NCI-H1436 (cell line): ENCODE measurements at regions not wholly inside any gene's neighbourhood (a gene's known extent, or its start where the extent isn't known, plus 50 kb on each side); places are given as distances from the start of the nearest gene placed in this dataset.
"Not testable (repeated sequence)": the region's sequence is repeated elsewhere in the genome, so short reads cannot be mapped to it uniquely, and the experiment has no call there.

Experiments used
- DNase-seq: peaks from one replicate; lab custom pipeline; 2025; lab: John Stamatoyannopoulos, UW

DNA sequence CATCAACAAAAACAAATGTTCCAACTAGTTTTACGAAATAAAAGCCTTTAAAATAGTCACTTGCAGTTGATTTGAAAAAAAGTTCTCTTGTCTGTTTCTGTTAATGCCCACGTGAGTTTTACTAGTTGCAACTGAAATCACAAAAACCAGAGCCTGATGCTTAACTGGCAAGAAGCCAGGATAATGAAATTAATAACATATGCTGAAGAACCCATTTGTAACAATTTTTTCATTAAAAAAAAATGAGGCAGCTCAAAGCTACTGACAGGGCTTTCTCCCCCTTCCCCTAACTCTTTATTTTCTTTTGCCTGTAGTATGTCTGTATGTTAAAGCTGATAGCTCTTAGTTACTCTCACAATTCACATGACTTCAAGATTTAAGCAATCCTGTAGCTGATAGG lies 132.7 kb upstream of the EYA4 start:
- no peak for DNase-seq

DNA sequence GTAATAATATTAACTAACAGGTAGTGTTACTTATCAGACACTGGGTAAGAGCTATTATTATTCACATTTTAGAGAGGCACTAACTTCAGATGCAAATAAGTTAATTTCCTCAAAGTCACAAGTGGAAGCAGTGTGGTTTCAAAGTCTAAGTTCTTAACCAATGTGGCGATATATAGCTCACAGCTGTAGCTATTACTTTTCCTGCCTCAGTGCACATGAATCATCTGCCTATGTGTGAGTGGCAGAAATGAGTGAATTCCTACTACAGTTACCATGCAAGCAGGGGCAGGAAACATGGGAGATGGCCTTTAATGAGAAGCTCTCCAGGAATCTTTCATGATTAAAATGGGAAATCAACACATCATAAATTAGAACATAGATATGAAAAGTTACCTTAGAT lies 126.2 kb upstream of the EYA4 start:
- no peak for DNase-seq

DNA sequence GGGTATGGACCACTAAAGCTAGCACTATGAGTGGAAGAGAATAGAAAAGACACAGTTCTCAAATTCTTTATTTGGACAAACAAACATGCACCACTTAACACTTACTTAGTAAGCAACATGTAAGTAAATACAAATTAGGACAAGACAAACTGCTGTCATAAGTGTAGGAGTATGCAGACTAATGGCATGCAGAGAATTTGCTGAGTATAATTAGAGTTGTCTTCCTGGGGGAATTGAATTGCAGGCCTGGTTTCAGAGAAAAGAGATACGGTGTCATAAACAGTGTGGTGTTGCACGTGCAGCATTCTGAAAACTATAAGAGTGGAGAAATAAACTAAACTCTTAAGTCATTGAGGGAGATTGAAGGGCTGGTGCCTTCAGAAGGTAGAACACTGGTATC lies 125.2 kb upstream of the EYA4 start:
- no peak for DNase-seq

DNA sequence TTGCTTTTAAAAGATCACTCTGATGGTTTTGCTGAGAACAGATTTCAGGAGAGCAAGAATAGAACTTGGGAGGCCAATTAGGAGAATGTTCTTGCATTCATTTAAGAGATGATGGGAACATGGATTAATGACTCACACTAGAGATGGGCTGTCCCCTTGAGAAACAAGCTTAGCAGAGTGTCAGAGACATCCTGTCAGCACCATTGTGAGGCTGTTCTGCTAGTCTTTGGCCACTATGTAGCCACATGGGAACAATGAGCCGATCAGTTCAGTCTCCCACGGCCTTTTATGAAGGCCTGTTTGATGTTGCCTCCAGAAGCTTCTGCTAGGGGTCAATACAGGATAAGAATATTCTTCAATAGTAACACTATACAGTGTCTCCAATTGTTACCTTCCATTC lies 113.0 kb upstream of the EYA4 start:
- no peak for DNase-seq

DNA sequence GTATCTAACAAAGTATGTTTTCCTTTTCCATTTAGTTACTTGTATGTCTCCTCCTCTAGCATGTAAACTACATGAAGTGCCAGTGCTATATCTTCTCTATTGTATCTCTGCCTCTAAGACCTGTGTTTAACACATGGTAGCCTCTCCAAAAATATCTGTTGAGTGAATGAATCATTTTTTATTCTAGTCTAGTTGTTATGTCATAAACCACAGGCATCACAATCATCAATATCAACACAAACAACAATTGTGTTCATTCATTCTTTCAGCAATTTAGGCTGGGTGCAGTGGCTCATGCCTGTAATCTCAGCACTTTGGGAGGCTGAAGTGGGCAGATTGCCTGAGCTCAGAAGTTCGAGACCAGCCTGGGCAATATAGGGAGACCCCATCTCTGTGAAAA lies 111.6 kb upstream of the EYA4 start:
- no peak for DNase-seq

DNA sequence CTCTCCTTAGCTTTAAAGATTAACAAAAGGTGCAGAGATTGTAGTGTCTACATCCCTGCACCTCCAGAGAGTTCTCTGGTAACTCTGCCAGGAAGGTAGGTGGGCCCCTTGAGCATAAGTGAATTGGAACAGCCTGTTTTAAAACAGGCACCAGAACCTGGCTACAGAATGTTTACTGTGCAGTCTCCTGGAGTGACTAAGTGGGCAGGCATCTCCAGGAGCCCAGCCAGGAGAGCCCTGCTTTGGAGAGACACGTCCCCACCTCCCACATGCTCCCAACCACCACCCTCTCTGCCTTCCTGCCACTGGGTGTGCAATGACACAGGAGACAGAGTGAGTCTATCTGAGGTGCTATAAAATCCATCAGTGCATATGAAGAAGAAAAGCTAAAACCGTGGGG lies 110.3 kb upstream of the EYA4 start:
- no peak for DNase-seq

DNA sequence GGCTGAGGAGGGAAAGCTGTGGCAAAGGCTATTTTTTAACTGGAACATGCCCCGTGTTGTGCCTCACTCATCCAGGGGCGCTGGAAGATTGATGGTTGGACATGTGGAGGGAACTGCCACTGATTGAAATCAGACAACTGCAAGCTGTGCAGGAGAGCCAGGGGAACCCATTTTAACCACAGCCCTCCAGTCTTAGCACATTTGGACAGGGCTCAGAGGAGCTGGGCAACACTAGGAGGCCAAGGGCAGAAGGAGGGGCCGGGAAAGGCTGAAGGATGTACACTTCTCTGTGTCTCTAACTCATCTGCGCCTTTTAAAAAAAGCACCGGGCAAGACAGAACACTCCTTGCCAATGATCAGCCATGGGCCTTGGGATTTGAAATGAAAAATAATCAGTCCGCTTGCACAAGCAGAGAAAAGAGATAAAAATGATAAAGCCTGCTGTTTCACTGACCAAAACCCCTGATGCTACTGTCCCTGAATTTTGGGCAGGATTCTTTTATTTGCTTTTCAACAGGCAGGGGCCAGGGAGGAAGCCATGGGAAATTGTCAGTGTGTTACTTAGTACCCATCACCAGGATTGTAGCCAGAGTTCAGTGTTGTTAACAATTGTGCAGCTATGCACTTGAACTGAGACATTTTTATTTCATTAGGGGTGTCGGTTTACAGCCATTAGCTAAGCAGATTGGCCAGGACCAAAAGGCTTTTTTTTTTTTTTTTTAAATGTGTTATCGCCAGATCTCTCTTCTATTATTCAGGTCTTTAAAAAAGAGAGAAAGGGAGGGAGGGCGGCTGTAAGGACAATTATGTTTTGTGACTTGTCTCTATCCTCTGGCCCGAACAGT lies 109.3 kb upstream of the EYA4 start:
- DNase-seq = peak; percentile 29

DNA sequence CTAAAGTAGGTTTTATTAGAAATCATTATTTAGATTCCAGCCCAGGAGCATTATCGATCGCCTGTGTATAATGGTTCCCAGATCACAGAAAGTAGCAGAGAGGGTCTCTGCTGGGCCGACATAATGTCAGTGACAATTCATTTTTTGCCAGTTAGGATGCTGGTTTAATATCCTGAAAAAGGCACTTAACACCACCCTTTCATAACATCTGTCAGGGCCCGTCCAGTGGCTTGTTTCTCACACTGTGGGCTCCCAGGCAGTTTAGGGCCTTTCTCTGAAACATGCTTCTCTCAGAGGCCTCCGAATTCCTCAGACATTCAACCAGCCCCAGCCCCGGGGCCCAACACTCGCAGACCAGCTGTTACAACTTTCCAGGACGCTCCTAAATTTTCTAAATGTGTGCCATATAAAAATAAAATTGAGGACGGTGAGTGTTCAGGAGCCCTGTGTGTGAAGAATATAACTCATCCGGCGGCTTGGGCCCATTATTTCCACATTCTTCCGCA lies 108.6 kb upstream of the EYA4 start:
- no peak for DNase-seq

DNA sequence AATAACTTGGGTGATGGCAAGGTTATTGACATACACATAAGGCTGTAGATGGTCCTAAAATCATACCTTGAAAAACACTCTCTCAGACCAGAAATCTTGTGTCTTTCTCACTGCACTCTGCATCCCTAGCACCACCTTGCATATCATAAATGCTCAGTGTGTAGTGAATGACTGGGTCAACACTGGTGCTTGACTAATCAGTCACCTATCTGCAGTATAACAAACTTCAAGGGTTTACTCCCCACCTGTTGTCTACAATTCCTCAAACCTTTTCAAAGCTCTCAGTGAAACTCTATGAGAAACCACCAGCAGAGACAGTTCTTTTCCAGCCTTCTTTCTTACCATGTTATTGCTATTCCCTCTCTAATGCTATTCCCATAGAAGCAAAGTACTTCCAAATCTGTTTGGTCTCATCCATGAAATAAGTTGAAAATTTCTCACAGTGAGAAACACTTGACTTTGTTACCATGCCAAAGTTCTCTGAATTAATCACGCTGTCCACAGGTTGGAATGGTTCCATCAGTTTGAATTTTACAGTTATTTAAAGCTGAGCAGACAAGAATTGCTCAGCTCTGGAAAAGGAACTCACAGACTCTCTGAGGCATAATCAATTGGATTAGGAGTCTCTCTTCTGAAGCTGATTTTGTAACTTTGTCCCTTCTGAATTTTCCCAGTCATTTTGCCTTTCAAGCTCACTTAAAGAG lies 104.8 kb upstream of the EYA4 start:
- DNase-seq = no peak

DNA sequence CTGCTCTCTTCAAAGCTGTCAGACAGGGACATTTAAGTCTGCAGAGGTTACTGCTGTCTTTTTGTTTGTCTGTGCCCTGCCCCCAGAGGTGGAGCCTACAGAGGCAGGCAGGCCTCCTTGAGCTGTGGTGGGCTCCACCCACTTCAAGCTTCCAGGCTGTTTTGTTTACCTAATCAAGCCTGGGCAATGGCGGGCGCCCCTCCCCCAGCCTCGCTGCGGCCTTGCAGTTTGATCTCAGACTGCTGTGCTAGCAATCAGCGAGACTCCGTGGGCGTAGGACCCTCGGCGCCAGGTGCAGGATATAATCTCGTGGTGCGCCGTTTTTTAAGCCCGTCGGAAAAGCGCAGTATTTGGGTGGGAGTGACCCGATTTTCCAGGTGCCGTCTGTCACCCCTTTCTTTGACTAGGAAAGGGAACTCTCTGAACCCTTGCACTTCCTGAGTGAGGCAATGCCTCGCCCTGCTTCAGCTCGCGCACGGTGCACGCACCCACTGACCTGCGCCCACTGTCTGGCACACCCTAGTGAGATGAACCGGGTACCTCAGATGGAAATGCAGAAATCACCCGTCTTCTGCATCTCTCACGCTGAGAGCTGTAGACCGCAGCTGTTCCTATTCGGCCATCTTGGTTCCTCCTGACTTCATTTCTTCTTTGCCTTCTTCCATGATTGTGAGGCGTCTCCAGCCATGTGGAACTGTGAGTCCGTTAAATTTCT lies 93.5 kb upstream of the EYA4 start:
- not testable (repeated sequence) for DNase-seq

DNA sequence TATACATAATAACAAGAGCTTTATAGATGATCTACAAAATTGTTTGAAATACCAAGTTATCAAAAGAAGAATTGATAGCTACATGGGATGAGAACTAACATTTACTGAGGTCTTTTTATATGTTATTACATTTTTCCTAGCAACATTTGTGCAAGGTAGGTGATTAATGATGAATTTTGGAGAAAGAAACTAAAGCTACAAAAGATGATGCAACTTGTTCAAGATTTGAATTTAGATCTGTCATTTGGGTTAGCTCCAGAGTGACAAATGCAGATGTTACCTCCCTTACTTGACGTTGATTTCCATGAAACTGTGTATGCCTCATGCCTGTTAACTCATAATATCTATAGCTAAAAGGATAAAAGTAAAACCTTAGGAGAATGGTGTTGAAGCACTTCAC lies 84.5 kb upstream of the EYA4 start:
- DNase-seq = no peak

DNA sequence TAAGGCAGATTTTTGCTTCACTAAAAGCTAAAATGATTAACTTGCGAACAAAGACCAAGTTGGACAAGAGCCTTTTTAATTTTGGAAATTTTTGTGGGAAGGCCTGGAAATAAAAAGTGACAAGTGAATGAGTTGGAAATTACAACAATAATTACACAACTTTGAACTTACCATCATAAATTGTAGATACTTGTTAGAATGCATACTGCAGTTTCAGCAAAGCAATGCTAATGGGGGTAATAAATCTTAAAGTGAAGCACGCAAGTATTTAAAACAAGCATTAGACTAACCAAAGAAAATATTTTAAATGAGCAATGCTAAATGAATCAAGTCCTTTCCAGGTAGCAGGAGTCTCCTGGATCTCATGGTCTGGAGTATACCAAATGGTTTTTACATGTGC lies 83.2 kb upstream of the EYA4 start:
- DNase-seq = no peak

DNA sequence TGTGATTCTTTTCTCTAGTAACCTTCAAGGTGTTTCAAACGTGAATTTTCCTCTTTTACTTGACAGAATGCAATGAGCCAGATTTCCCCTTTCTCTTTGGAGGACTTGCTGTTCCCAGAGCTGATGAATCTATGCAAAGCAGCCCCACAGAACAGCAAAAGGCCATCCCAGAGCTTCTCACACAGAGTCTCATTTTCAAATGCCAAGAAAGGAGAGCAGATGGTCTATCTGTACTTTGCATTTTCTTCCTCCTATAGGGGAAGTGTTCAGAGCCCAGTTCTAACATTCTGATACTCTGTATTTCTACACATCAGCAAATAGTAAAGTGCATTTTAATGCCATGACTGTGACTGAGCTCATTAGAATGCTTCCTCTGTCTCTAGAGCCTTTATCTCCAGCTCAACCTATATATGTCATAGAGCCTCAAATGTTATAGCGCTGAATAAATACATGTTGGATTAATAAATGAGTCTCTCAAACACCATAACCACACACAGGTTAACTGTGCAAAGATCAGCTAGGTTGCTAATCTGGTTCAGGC lies 81.8 kb upstream of the EYA4 start:
- no peak for DNase-seq

DNA sequence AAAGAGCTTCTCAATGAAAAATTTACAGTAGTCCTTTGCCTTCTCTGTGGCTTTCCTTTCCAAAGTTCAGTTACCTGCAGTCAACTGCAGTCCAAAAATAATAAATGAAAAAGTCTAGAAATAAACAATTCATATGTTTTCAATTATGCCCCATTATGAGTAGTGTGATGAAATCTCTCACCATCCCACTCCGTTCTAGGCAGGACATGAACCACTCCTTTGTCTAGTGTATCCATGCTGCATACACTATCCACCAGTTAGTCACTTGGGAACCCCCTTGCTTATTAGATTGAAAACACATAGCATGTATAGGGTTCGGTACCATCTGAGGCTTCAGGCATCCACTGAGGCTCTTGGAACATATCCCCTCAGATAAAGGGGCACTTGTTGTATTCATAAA lies 80.6 kb upstream of the EYA4 start:
- no peak for DNase-seq

DNA sequence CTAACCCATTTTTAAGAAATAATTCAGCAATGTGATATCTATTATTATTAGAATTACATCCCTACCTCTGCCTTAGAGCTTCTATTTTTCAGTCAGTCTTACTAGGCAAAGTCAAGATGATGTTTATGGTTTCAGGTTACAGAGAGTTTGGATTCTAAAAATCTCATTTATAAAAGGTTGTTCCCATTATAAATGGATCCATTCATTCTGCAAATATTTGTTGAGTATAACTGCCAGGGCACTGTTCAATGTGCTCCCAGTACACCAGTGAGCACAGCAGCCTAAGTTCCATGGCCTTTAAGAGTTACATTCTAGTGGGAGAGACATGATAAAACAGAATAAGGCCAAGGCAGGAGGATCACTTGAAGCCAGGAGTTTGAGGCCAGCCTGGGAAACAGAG lies 75.9 kb upstream of the EYA4 start:
- no peak for DNase-seq

DNA sequence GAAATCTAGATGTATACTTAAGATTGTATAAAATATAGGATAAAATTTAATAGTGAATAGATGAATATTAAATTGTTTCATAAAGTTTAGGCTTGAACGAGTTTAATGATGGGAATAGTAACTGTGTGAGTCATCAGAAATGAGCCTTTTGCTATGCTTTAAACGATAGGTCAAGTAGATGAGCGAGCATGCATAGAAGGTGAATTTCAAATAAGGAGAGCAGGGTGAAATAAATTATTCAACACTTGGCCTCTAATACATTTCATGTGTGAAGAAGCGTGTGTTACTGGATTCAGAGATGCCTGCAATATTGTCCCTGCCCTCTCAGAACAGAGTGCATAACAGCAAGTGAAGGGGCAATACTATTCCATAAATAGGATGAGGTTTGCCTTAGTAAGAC lies 74.4 kb upstream of the EYA4 start:
- no peak for DNase-seq

DNA sequence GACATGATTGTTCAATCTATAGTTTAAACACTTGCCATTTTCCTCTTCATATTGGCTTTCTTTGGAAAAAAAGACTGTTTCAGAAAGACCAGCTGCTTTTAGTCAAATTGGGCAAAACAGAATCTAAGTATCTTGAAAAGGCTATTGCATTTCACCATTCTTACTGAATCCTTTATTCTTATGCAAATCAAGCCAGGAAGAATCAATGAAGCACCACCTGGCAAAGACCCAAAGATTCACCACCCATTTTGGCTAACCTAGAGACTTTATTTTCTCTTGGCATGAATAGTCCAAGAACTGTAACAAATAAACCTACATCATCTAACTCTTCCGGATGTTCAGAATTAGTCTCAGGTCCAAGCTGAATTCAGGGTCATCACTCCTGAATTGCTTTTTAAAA lies 71.3 kb upstream of the EYA4 start:
- DNase-seq = no peak

DNA sequence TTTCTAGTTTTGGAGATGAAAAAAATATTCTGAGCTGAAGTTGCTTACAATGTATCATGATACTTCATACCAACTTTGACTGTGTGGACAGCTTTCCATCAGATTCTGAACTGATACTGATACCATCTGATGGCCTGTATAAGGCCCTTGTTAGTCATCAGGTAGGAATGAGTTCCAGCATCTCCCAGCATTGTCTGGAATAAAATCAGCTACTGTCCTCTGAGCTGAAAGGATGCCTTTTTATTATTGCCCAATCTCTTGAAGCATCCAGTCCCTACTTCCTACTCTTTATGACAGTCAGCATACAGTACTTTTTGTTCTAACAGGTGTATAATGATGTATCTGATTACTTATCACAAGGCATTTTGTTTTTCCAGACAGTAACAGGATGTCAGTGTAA lies 70.6 kb upstream of the EYA4 start:
- DNase-seq = no peak

DNA sequence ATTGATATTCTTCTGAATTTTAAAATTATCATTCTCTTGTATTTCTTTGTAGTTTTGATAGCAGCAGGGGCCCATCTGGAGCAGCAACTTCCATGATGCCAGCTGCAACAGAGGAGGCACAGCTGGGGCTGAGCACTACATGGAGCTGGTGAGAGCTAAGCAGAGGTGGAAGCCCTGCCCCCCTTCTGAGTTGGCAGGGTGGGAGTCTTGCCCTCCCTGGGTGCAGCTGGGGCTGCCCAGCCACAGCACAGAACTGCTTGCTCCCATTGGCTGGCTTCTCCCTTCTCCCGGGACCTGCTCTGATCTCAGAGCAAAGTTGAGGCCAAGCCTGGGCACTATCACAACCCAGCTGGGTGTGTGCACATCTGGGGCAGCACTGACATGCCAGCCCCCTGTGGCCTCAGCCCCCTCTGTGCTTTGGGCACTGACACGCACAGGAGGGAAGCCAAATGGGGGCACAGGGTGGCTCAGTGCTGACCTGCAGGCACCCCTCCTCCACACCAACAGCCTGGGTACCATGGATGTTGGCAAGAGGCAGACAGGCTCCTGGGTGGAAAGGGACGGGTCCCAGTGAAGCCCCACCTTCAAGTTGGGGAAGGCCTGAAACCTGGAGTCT lies 69.1 kb upstream of the EYA4 start:
- DNase-seq = no peak

DNA sequence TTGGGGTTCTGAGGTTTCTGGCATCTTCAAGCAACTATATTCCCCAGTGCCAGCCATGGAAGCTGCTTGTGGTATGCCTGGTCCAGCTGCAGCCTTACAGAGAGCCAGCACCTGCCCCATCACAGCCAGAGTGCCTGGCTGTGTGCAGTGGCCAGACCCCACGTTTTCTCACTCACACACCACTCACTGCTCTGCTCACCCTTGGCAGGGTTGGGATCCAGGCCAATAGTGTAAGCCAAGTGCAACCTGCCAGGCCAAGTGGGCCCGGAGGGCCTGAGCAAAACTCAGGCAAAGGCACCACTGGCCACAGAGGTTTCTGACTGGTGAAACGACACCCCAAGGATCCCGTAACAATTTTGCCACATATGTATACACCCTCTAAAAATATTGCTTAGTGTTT lies 67.9 kb upstream of the EYA4 start:
- DNase-seq = no peak

DNA sequence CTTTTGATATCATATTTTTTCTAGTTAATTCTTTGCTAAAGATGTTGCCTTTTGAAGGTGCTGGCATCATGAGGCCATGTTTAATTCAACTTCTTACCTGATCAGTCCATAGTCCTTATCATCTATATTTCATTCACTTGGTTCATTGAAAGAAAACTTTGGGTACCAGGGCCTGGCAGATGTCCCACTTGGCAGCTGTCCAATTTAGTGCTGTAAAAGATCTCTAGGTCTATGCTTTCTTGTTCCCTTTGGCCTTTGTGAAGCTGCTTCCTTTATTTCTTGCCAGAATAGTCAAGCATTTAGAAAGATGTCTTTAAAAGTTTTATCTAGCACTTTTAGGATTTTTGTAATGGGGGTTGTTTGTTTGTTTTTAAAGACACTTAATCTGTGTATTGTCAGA lies 61.7 kb upstream of the EYA4 start:
- DNase-seq = no peak

DNA sequence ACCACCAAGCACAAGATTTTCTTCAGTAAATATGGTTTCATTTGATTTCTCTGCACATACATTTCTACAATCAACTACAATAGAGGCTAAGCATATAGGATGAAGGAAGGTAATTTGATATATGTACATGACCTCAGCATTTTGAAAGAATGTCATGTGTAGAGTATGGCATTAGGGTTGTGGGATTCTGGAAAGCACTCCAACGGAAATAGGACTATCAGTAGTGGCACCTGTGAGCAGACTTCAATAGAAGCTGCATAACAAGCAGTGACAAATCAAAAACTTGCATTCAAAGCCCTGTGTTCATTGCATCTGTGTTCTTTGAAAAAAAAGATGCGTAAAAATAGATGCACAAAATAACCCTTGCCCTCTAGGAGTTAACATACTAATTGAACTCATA lies 57.5 kb upstream of the EYA4 start:
- DNase-seq = no peak
